Fibroblast of skin of back (primary cell): ENCODE measurements at regions not wholly inside any gene's neighbourhood (a gene's known extent, or its start where the extent isn't known, plus 50 kb on each side); places are given as distances from the start of the nearest gene placed in this dataset.

Source experiments
- DNase-seq: peaks from one replicate; pipeline ENCODE4 v3.0.0-alpha.2; 2013

DNA sequence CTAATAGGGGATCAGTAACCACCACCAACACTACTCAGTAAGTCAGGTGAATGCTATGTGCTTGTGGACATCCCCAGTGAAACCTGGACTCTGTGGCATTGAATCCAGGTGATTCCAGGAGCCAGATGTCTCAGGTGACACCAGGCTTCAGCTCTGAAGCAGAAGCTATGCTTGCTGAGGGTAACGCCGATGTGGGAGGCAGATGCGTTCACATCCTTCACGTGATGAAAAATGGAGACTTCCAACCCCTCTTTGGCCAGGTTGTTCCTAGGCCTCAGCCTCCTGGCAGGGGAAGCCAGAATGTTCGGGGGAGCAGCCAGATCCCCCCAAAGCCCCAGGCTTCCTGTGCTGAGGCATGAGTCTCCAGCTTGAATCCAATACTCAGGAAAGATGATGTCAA lies 209.8 kb upstream of the PDE10A start:
- DNase-seq = no peak

DNA sequence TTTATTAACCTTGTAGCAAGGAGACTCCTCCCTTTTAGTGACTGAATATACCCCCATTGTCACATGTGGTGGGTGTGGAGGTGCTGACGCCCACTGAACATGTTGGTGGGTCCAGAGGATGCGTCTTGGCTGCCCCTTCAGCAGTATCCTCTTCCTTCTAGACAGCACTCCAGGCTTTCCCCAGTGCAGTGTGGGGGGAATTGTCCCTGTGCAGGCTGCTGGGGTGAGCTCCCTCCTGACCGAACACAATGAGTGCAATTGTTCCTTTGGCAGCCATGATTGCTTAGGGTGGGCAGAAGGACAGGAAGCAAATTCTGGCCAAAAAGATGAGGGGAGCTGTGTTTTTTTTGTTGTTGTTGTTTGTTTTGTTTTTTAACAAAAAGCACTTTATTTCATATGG lies 209.3 kb upstream of the PDE10A start:
- no peak for DNase-seq

DNA sequence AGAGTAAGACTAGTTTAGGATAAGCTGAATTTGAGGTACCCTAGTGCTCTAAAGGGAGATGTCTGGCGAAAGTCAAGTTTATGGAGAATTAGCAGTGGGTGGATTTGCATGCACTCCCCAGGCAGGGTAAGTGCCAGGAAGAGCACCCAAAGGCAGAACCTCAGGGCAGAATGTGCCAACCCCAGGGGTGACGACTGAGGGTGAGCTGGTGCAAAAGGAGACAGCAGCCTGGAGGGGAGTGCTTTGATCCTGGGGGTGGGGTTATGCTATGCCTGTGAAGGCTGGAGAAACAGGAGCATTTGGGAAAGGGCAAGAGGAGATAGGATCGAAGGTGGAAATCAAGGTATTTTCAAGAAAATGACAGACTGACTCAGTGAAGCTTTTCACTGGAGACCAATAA lies 208.5 kb upstream of the PDE10A start:
- DNase-seq = no peak

DNA sequence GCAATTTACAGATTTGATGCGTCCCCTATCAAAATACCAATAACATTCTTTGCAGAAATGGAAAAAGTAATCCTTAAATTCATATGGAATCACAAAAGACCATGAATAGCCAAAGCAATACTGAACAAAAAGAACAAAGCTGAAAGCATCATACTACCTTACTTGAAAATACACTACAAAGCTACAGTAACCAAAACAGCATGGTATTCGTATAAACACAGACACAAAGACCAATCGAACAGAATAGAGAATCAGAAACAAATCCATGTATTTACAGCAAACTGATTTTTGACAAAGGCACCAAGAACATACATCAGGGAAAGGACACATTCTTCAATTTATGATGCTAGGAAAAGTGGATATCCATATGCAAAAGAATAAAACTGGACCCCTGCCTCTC lies 206.5 kb upstream of the PDE10A start:
- no peak for DNase-seq

DNA sequence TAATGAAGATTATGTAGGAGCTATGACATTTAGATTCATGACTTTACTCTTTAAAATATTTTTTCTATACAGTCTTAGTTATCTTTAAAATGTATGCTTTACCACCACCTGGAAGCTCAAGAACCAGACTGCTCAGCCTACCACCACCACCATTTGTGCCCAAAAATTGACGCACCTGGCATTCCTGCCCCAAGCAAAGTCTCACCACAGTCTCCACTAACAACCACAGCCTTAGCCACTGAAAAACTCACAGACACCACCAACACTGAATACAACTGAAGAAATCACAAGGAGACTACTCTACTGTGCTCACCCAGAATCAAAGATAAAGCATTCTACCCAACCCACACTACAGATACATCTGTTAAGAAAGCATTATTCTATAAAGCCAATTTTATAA lies 201.9 kb upstream of the PDE10A start:
- no peak for DNase-seq

DNA sequence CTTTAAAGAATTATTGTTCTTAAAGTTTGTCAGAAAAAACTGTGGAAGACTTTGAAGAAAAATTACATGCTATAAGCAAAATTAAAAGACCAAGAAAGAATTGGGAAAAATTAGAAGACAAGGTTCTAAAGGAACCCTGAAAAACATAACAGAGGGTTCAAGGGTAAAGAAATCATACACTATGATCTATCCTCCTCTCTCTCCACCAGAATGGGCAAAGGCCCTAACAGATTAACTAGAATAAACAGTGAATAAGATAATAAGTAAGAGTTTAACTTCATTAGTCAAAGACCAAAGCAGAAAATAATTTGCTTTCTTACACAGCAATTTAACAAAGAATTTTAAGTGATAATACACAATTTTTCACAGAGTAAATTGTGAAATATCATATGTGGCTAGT lies 201.2 kb upstream of the PDE10A start:
- no peak for DNase-seq

DNA sequence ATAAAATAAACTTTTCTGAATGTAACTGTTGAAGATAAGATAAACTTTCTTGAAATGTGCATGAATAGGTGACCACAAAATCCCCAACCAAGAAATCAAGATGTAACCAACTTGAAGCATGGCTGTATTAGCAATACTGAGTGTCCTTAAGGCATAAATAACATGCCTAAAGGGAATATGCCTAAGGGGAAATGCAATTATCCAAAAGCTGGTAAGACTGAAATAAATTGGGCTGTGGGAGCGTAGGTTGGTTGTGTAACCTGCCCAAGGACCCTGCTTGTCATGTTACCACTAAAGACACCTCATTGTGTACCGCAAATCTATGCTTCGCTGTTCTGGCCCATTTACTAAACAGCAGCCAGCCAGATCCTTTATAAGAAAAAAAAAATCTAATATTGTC lies 200.8 kb upstream of the PDE10A start:
- no peak for DNase-seq

DNA sequence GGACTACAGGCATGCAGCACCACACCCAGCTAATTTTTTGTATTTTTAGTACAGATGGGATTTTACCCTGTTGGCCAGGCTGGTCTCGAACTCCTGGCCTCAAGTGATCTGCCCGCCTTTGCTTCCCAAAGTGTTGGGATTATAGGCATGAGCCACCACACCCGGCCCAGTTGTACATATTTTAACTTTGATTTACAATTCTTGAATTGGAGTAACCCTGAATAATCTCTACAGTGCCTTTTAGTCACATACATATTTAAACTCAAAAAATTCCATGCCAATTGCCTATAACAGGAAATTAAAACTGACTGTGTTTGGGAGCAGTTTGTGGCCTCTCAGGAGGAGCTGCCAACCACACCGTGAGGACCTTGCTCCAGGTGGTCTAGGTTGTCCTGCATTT lies 199.8 kb upstream of the PDE10A start:
- DNase-seq = no peak

DNA sequence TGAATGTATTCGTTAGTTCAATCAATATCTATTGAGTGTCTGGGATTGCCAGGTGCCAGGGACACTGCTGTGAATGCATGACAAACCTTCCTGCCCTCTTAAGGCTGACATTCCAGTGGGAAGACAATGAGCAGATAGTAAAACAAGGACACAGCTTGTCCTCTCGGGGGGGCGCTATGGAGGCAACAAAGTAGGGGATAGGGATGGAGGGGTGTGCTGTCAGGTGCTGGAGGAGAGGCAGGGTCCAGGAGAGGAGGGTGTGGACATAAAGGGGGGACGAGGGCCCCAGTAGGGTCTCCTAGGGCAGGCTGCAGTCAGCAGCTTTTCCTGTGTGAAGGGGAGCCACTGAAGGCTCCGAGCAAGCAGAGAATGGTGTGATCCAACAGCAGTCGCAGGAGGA lies 198.2 kb upstream of the PDE10A start:
- DNase-seq = no peak

DNA sequence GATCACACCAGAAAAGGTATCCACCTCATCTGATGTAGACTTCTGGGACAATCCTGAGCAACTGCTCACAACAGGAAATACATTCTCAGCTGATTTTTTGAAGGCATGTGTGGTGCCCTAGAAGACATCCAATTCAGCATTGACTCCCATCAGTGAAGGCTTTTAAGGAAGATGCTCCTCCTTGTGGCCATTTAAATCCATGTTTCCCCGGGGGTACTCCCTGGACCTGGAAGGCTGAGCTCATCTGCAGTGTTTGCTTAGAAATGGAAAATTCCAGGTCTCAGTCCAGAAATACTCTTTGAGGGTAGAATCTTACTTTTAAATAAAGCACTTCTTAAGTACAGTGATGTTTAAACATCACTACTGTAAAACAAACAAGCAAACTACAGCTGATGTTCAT lies 195.5 kb upstream of the PDE10A start:
- DNase-seq = no peak

DNA sequence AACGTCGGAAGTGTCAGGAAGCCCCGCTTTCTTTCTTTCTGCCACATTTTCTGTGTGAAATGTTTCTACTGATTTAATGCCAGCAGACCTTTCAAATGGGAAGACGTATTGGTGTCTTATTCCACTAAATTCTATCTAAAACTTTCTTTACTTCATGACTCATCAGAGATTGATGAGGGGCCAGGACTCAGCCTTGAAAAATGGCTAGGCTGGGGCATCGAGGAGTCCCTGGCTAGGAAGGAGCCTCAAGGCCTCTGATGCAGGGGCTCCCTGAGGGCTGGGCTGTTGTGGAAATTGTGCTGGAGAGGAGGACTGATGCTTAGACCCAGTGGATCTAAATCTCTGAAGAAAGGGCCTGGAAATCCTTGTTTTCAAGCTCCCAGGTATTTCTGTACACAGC lies 192.8 kb upstream of the PDE10A start:
- no peak for DNase-seq

DNA sequence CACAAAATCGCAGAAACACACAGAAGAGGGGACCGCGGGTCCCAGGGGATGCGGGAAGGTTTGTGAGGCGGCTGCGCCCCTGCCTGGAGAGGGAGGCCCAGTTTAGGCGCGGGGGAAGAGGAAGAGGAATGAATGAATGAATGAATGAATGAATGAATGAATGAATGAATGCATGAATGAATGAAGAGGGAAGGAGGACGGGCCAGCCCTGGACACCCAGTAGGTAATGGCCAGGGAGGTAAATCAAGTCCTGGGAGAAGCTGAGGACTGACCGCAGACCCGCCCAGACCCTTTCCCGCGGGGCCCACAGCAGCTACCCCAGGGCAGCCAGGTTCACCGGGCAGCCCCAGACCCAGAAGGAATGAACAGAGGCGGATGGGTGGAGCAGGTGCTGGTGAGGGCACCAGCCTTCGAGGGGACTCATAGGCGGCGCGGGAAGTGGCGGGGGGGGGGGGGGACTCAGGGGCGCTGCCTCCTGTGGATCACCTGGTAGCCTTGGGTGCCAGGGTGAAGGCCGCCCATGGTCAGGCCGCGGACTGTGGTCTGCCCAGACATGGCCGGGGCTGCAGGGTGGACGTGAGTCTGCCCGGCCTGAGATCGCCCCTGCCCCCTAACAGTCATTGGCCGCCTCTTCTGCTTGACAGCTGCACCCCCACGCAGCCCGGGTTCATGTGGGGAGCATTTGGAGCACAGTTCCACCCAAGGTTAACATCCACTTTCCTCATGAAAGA lies 192.0 kb upstream of the PDE10A start:
- DNase-seq = no peak

DNA sequence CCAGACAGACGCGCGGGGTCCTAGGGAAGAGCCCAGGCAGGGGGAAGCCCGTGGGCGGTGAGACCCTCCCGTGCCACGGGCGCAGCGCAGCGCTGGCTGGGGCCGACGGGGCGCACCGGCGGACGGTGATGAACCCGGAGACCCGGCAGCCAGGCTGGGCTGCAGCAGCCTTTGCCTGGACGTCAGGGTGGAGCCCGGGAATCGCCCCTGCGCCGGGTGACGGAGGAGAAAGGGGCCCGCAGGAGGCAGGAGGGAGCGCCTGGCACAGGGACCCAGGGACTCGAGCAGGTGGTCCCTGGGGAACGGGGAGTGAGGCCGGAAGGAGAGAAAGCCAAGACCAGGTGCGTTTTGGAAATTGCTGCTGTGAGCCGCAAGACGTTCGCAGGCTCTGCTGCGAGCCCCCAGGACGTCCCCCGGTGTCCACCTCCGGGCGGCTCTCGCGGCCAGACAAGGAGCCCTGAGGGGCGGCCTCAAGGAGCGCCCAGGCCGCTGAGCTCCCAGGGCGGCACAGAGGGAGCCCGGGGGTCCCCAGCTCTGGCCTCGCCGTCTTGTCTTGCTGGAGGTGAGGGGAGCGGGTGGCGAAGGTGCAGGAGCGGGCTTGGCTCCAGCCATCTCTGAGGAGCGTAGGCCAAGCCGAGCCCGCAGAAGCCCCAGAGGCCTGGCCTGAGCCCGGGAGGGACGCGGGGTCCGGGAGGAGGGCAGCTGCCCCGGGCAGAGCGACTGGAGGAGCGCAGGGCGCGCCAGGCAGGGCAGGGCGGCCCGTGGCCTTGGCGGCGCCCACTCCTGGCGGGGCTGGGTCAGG lies 191.2 kb upstream of the PDE10A start:
- DNase-seq = no peak

DNA sequence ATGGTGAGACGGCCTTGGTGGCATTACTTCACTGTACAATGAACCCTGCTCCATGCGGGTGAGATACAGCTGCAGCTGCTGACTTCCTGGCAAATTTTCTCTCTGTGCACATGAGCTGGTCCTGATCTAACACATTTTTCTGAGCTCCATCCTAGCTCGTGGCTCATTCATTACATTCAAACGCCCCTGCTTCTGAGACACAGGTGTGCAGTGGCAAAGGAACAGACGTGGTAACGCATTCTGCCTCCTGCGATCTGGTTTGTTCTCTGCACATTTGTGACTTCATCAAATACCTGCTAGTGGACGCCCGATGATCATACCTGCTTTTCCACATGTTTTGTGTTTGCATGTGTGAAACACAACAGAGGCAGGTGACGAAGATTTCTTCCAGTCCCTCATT lies 189.6 kb upstream of the PDE10A start:
- no peak for DNase-seq

DNA sequence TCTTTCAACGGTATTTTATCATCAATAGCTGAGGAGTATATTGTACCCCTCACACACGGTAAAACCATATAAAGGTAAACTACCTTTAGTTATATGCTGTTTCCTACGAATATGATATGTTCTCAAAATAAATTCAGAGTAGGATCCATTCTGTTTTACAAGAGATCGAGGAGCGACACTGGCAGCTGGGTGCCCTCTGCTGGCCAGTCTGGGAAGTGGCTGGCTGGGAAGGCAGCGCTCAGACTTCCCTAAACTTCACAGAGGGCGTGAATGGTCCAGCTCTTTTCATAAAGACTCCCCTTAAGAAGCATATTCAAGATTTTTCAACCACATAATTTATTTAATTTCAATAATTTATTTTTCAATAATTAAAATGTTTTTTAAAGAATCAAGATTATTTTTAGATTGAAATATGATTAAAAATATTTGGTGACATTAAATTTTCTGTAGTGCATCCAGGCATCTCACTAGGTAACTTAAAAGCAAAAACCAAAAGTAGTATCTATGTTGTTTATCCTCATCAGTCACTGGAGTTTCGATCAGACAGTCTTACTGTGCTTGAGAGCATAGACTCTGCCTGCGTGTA lies 187.5 kb upstream of the PDE10A start:
- peak; percentile 43 for DNase-seq

DNA sequence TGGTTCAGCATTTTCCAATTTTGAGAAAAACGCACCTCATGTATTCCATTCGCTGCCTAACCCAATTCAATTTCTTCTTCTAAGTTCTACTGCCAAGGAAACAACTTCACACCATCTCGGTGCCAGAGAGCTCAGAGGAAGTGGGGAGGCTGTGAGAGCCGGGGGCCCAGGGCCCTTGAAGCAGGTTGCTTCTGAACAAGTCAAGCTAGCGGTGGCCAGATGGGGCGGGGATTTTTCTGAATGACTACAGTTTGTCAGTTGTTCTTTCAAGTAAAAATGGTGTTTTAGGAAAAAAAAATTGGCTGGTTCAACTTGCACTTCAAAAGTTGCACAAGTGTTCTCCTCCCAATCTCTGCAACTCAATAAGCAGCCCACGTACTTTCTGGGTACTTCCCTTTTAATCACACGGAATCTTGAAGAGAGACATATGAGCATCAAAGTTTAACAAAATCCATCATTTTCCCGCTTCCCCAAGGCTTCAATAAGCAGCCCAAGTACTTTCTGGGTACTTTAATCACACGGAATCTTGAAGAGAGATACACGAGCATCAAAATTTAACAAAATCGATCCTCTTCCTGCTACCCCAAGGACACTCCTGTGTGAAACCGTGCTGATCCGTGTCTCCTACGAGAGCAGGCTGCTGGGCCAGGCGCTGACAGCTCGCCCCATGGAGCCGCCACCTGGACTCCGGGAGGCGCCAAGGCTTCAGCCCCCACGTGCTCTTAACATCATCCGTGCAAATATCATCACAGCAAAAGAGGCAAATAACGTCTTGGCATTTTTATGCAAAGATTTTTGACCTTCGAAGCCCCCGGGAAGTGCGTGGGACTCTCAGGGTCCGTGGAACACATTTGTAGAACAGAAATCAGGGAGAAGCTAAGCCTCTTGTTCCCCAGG lies 186.7 kb upstream of the PDE10A start:
- no peak for DNase-seq

DNA sequence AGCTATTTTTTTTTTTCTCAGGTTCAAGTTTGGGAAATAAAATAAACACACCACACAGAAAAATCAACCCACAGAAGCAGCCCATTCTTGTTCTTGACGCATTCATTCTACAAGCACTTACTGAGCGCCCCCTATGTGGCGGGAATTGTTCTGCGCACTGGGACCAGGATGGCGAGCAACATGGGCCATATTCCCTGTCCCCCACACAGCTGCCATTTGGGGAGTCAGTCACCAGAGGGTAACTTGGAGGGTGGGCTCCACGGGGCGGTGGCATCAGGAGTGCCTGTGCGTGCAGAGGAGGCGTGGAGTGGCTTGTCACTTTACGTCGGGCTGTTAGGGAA lies 185.0 kb upstream of the PDE10A start:
- no peak for DNase-seq

DNA sequence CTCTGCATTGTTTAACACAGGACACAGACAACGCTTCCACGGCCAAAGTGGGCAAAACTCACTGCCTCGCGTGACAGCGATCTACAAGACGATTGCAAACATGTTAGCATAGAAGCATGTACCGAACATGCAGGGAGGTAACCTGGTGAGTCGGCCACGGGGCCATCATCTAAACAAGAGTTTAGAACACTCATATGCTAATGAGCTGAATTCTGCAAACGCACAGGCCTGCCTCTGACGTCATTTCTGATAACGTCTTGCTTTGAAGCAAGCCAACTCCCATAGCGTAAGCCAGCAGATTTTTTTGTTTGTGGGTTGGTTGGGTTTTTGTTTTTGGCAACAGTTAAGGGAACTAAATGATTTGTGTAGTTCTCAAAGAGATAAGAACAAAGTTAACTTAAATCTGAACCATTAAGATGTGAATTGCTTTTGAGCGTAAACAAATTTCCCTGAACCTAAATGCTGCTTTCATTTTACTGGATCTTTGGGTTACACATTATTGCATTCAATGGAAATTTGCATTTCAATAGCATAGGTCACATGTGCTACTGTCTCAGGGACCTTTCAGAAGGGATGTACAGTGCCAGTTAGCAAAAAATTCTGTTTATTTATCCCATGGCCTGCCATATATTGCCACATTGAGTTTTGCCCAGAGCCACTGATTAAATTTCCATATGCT lies 184.5 kb upstream of the PDE10A start:
- no peak for DNase-seq

DNA sequence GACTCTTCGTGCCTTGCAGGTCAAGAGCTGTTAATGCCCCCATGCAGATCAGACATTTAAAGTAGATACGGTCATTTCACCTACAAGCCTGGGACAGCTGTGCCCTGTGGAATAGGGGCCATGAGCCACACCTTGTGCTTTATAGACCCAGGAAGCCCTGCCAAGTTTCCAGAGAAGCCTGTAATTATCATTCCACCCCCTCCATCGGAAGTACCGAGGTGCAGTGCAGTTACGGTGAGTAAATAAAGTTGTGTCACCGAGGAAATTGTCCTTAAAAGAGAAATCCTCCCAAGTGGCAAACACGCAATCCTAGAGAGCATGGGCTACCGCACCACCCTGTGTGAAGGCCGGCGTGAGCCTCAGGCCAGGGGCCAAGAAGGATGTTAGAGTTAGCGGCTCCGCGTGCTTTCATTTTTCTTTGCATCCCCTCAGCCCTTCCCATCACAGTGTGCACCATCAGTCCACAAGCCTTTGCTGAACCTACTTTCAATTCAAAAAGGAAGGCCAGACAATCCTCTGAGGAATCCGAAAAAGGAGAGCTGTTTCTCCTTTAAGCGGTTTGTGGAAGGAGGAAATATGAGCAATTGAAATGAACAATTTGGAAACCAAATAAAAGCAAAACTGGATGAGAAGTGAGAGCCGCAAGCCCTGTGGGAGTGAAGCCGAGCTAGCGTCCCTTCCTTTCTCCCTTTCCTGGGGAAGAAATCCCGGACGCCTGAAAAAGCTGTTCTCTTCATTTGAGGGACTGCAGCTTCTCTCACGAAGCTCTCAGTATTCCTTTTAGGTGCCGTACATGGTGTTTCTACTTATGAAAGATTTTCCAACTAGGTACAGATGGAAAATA lies 183.3 kb upstream of the PDE10A start:
- DNase-seq = no peak

DNA sequence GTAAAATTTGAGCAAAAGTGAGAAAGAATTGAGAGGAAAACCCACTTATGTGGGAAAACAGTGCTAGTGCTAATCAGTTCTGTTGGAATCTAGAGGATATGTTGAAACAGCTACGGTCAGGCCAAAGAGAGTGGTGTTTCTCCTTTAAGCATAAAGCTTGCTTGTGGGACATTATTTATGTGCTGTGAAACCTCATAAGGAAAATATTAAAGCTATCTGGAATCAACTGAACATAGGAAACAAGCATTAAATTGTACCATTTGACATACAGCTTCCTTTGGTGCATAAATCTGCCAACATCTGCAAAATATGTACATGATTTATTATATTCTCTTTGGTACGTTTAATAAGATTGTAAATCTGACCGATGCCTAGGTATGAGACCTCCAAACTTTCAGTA lies 182.5 kb upstream of the PDE10A start:
- no peak for DNase-seq

DNA sequence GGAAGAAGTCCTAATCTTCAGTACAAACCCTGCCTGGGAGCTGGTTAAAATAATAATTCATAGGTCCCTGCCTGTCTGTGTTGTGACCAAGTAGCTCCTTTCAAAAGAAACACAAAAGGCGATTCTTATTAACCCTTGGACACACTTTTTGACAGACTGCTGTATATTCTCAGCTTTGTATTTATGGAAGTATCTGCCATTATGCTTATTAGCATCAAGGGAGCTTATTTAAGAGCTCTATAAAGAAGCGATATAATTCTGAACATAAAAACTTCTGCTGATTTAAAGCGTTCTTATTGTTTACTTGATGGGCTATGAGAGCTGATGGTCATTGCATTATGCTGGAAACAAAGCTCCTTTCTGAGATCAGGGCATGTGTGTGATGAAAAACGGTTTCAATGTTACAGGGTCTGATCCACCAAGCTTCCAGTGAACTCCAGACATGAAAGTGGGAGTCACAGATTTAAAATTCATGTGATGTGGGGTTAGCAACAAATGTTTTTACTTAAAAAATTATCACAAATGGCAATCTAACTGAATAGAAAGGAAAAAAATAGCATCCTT lies 181.8 kb upstream of the PDE10A start:
- no peak for DNase-seq
